Adrenal gland (tissue), 5 donors: ENCODE measurements at regions not wholly inside any gene's neighbourhood (a gene's known extent, or its start where the extent isn't known, plus 50 kb on each side); places are given as distances from the start of the nearest gene placed in this dataset.

ENCODE experiments used
- POLR2A ChIP-seq, 2 donors: fragments of 450-650 bp; IDR thresholded peaks; one replicate each; pipeline ENCODE4 v1.6.1; 2017; ENCODE audit warnings: antibody characterized with exemption in 2 of 2, mild to moderate bottlenecking in 2 of 2, moderate library complexity in 1 of 2
- TF ChIP-seq, protein P1 (sequence below), 6 experiments: fragments of 450-650 bp in 4 of 6; fragments of 200-600 bp in 2 of 6; sonication (generic) in 1 of 6; IDR thresholded peaks; 1 replicate in 5 of 6; 2 replicates in 1 of 6; pipeline versions ENCODE4 v1.5.1 to v1.8.0; 2016 to 2021; ENCODE audit warnings: antibody characterized with exemption in 6 of 6, mild to moderate bottlenecking in 2 of 6, moderate library complexity in 1 of 6
- donor health status: DM: no; HTN: no; CAD: no.

DNA sequence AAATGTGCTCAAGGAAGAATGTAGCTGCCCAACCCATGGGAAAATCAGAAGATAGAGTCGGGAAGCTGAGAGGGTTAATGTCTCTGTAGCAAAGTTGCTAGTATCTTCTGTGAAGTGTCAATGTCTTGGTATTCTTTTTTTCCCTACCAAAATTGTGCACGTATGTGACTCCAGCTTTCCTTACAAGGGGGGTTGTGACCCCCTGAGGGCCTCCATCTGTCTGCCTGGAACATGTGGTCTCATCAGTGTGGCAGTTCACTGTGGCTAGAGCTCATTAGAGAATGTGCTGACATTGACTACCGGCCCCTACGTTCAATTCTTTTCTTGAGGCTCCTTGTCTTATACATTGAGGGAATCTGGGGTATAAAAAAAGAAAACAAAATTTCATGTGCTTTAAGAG is 725.2 kb upstream of the CELF2 start:
- TF ChIP-seq, protein P1, sequence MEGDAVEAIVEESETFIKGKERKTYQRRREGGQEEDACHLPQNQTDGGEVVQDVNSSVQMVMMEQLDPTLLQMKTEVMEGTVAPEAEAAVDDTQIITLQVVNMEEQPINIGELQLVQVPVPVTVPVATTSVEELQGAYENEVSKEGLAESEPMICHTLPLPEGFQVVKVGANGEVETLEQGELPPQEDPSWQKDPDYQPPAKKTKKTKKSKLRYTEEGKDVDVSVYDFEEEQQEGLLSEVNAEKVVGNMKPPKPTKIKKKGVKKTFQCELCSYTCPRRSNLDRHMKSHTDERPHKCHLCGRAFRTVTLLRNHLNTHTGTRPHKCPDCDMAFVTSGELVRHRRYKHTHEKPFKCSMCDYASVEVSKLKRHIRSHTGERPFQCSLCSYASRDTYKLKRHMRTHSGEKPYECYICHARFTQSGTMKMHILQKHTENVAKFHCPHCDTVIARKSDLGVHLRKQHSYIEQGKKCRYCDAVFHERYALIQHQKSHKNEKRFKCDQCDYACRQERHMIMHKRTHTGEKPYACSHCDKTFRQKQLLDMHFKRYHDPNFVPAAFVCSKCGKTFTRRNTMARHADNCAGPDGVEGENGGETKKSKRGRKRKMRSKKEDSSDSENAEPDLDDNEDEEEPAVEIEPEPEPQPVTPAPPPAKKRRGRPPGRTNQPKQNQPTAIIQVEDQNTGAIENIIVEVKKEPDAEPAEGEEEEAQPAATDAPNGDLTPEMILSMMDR (IDR thresholded peaks at IDR 0.05): no peak
- TF ChIP-seq POLR2A (IDR thresholded peaks at IDR 0.05): no peak
